Esophagus muscularis mucosa (tissue), 4 donors: ENCODE measurements at regions not wholly inside any gene's neighbourhood (a gene's known extent, or its start where the extent isn't known, plus 50 kb on each side); places are given as distances from the start of the nearest gene placed in this dataset.

Source experiments
- DNase-seq: peaks from one replicate; pipeline ENCODE4 v3.0.0-alpha.2; 2017; ENCODE audit errors: extremely low spot score
- H3K27ac ChIP-seq, 4 donors: fragments of 200-600 bp; sonication (generic); replicated peaks in 1 of 4; 1 replicate in 3 of 4; 2 replicates in 1 of 4; pipeline ENCODE4 v1.5.1; 2016 to 2019; ENCODE audit warnings: mild to moderate bottlenecking in 1 of 4
- H3K27me3 ChIP-seq, 4 donors: fragments of 200-600 bp; sonication (generic); one replicate each; pipeline versions ENCODE4 v1.5.1 to v1.6.0; 2016 to 2019
- H3K36me3 ChIP-seq, 4 donors: fragments of 200-600 bp; sonication (generic); one replicate each; pipeline ENCODE4 v1.5.1; 2016 to 2019
- H3K4me1 ChIP-seq, 4 donors: fragments of 200-600 bp; sonication (generic); one replicate each; pipeline ENCODE4 v1.5.1; 2016 to 2019
- H3K4me3 ChIP-seq, 4 donors: fragments of 200-600 bp; sonication (generic); 1 replicate in 2 of 4; 2 replicates in 2 of 4; pipeline ENCODE4 v1.5.1; 2016 to 2019; ENCODE audit warnings: mild to moderate bottlenecking in 4 of 4, moderate library complexity in 1 of 4
- H3K9me3 ChIP-seq, 4 donors: fragments of 200-600 bp; sonication (generic); 1 replicate in 3 of 4; 2 replicates in 1 of 4; pipeline ENCODE4 v1.5.1; 2016 to 2019
- CTCF ChIP-seq, 3 experiments: fragments of 200-600 bp in 2 of 3; fragments of 450-650 bp in 1 of 3; sonication (generic) in 2 of 3; IDR thresholded peaks; one replicate each; pipeline ENCODE4 v1.5.1; 2017 to 2019; ENCODE audit warnings: antibody characterized with exemption in 3 of 3, mild to moderate bottlenecking in 2 of 3, moderate library complexity in 1 of 3
- EP300 ChIP-seq: sonication (generic); formaldehyde crosslinking; IDR thresholded peaks from one replicate; pipeline ENCODE4 v1.6.1; 2017; ENCODE audit warnings: antibody characterized with exemption
- POLR2A ChIP-seq: fragments of 450-650 bp; IDR thresholded peaks from one replicate; pipeline ENCODE4 v1.6.1; 2017; ENCODE audit warnings: antibody characterized with exemption, moderate library complexity, mild to moderate bottlenecking, low read depth
- POLR2AphosphoS5 ChIP-seq, 2 donors: sonication (generic); formaldehyde crosslinking; IDR thresholded peaks; one replicate each; pipeline ENCODE4 v1.6.1; 2017; ENCODE audit warnings: antibody characterized with exemption in 2 of 2
- WGBS: methylation state at CpG from one replicate; pipeline ENCODE4 v1.1.5; 2018; 5-methylcytosine and 5-hydroxymethylcytosine counted together
- intact Hi-C: fragments of 100-400 bp; cut with DNase I; formaldehyde crosslinking; loops from one replicate; pipeline ENCODE4 v1.15.1; 2023

- Histone ChIP-seq H3K9me3 (peaks cover 0 to 11% (median 2%) of the 10 kb centered on the region in 4 donors), H3K27me3 (no peaks in the 10 kb centered on the region), H3K36me3 (no peaks in the 10 kb centered on the region), H3K4me3 (no peak overlapping the region), H3K4me1 (no peaks in the 10 kb centered on the region), H3K27ac (no peak overlapping the region)
- intact Hi-C loops = no loop called here
- DNase-seq = no peak
- TF ChIP-seq CTCF (IDR thresholded peaks at IDR 0.05) = no peak
- no peak for TF ChIP-seq EP300
- TF ChIP-seq POLR2A = no peak
- TF ChIP-seq POLR2AphosphoS5 (IDR thresholded peaks at IDR 0.05) = no peak
- WGBS = 59% methylated on average over 1 of the region's 1 CpG
These were observed 1999.3 kb downstream of the MAT2B start for GRCh38 chr5:165504674-165505073.

GRCh38 chr5:165508286-165508685 lies 2002.9 kb downstream of the MAT2B start:
- Histone ChIP-seq H3K4me3 (no peak overlapping the region), H3K27me3 (no peaks in the 10 kb centered on the region), H3K27ac (no peak overlapping the region), H3K9me3 (peaks cover 0 to 11% (median 2%) of the 10 kb centered on the region in 4 donors), H3K4me1 (no peaks in the 10 kb centered on the region), H3K36me3 (no peaks in the 10 kb centered on the region)
- intact Hi-C loops = no loop called here
- TF ChIP-seq EP300 (no peak), POLR2AphosphoS5 (IDR thresholded peaks at IDR 0.05) (no peak), POLR2A (no peak), CTCF (IDR thresholded peaks at IDR 0.05) (no peak)
- 87% methylated on average over 1 of the region's 1 CpG for WGBS
- DNase-seq = no peak

- Histone ChIP-seq H3K9me3 (peaks cover 0 to 11% (median 2%) of the 10 kb centered on the region in 4 donors), H3K4me3 (no peak overlapping the region), H3K4me1 (no peaks in the 10 kb centered on the region), H3K27me3 (no peaks in the 10 kb centered on the region), H3K36me3 (no peaks in the 10 kb centered on the region), H3K27ac (no peak overlapping the region)
- DNase-seq = no peak
- intact Hi-C loops = no loop called here
- no peak for TF ChIP-seq POLR2A
- TF ChIP-seq CTCF (IDR thresholded peaks at IDR 0.05) = peak in 1 of 3 experiments; percentile 15
- no peak for TF ChIP-seq EP300
These were observed 2003.4 kb downstream of the MAT2B start for GRCh38 chr5:165508861-165509260.

- Histone ChIP-seq H3K9me3 (peaks cover 0 to 2% (median 0%) of the 10 kb centered on the region in 4 donors), H3K27ac (no peak overlapping the region), H3K27me3 (no peaks in the 10 kb centered on the region), H3K36me3 (no peaks in the 10 kb centered on the region), H3K4me1 (peaks cover 0 to 12% (median 0%) of the 10 kb centered on the region in 4 donors), H3K4me3 (peak overlapping the region; percentile 1 to 23 (median 11))
- 26% methylated on average over 8 of the region's 8 CpGs for WGBS
- intact Hi-C loops = no loop called here
- TF ChIP-seq POLR2AphosphoS5 (IDR thresholded peaks at IDR 0.05) (no peak), POLR2A (no peak), CTCF (IDR thresholded peaks at IDR 0.05) (no peak), EP300 (no peak)
- no peak for DNase-seq
These were observed 2016.6 kb downstream of the MAT2B start for GRCh38 chr5:165521816-165522610.

GRCh38 chr5:165525271-165525670 lies 2019.9 kb downstream of the MAT2B start:
- Histone ChIP-seq H3K36me3 (no peaks in the 10 kb centered on the region), H3K4me1 (peaks cover 0 to 12% (median 0%) of the 10 kb centered on the region in 4 donors), H3K4me3 (no peak overlapping the region), H3K27me3 (no peaks in the 10 kb centered on the region), H3K27ac (no peak overlapping the region), H3K9me3 (peaks cover 0 to 22% (median 9%) of the 10 kb centered on the region in 4 donors)
- WGBS = 81% methylated on average over 5 of the region's 5 CpGs
- no peak for TF ChIP-seq CTCF (IDR thresholded peaks at IDR 0.05)
- TF ChIP-seq POLR2A = no peak
- TF ChIP-seq EP300 = no peak
- no peak for TF ChIP-seq POLR2AphosphoS5 (IDR thresholded peaks at IDR 0.05)
- intact Hi-C loops = no loop called here
- DNase-seq = no peak
